HEK293T (cell line): ENCODE measurements at regions not wholly inside any gene's neighbourhood (a gene's known extent, or its start where the extent isn't known, plus 50 kb on each side); places are given as distances from the start of the nearest gene placed in this dataset.

ENCODE experiments used
- CTCF ChIA-PET: fragments of 350-600 bp; formaldehyde crosslinking; extraction: SDS; loops from one replicate; lab custom pipeline; 2021; ENCODE audit warnings: antibody characterized with exemption, inconsistent platforms; lab: Yijun Ruan, JAX
- POLR2A ChIA-PET: fragments of 350-600 bp; formaldehyde crosslinking; extraction: SDS; loops from one replicate; lab custom pipeline; 2020; ENCODE audit warnings: antibody characterized with exemption, inconsistent platforms; lab: Yijun Ruan, JAX
- DNase-seq: peaks from one replicate; pipeline ENCODE4 v3.0.0; 2012; ENCODE audit warnings: mixed read lengths; ENCODE audit errors: extremely low spot score
- ARNT ChIP-seq: fragments of 450-650 bp; IDR thresholded peaks from 2 replicates; pipeline ENCODE4 v1.6.1; 2017; ENCODE audit warnings: mild to moderate bottlenecking
- BHLHE40 ChIP-seq: fragments of 450-650 bp; IDR thresholded peaks from 2 replicates; pipeline ENCODE4 v1.6.1; 2016; ENCODE audit warnings: mild to moderate bottlenecking, moderate library complexity, borderline replicate concordance
- CTBP1 ChIP-seq: fragments of 450-650 bp; IDR thresholded peaks from 2 replicates; pipeline ENCODE4 v1.6.1; 2016; ENCODE audit warnings: borderline replicate concordance
- ELF4 ChIP-seq: fragments of 450-650 bp; IDR thresholded peaks from 2 replicates; pipeline ENCODE4 v1.6.1; 2017; ENCODE audit warnings: antibody characterized with exemption
- FOXA1 ChIP-seq: fragments of 450-650 bp; IDR thresholded peaks from 2 replicates; pipeline ENCODE4 v1.6.1; 2016; ENCODE audit warnings: mild to moderate bottlenecking
- FOXK2 ChIP-seq: fragments of 450-650 bp; IDR thresholded peaks from 2 replicates; pipeline ENCODE4 v1.6.1; 2016; ENCODE audit warnings: mild to moderate bottlenecking
- FOXM1 ChIP-seq: fragments of 450-650 bp; IDR thresholded peaks from 2 replicates; pipeline ENCODE4 v1.6.1; 2017; ENCODE audit warnings: mild to moderate bottlenecking, borderline replicate concordance
- HDGF ChIP-seq: fragments of 450-650 bp; IDR thresholded peaks from 2 replicates; pipeline ENCODE4 v1.6.1; 2017; ENCODE audit warnings: antibody characterized with exemption, borderline replicate concordance
- L3MBTL2 ChIP-seq: fragments of 450-650 bp; conservative IDR thresholded peaks from 2 replicates; pipeline ENCODE4 v1.6.1; 2016; ENCODE audit warnings: mild to moderate bottlenecking
- LEF1 ChIP-seq: fragments of 450-650 bp; IDR thresholded peaks from 2 replicates; pipeline ENCODE4 v1.6.1; 2017; ENCODE audit warnings: mild to moderate bottlenecking, borderline replicate concordance
- NFRKB ChIP-seq: fragments of 450-650 bp; IDR thresholded peaks from 2 replicates; pipeline ENCODE4 v1.6.1; 2016; ENCODE audit warnings: mild to moderate bottlenecking, moderate library complexity
- PKNOX1 ChIP-seq: fragments of 450-650 bp; IDR thresholded peaks from 2 replicates; pipeline ENCODE4 v1.6.1; 2016
- SP1 ChIP-seq: fragments of 450-650 bp; IDR thresholded peaks from 2 replicates; pipeline ENCODE4 v1.6.1; 2017
- SUZ12 ChIP-seq: fragments of 450-650 bp; IDR thresholded peaks from 2 replicates; pipeline ENCODE4 v1.6.1; 2016; ENCODE audit warnings: mild to moderate bottlenecking
- TARDBP ChIP-seq: fragments of 450-650 bp; IDR thresholded peaks from 2 replicates; pipeline ENCODE4 v1.6.1; 2016
- ZNF384 ChIP-seq: fragments of 450-650 bp; IDR thresholded peaks from 2 replicates; pipeline ENCODE4 v1.6.1; 2016

GRCh38 chr3:43160664-43161063 lies 54.8 kb upstream of the POMGNT2 start:
- ChIA-PET CTCF (no interaction called here), POLR2A (no interaction called here)
- TF ChIP-seq L3MBTL2 (no peak), FOXM1 (no peak), ELF4 (no peak), FOXA1 (no peak), TARDBP (no peak), ARNT (no peak), SP1 (no peak), ZNF384 (no peak), FOXK2 (no peak), BHLHE40 (no peak), HDGF (no peak), CTBP1 (no peak), NFRKB (no peak), PKNOX1 (no peak), LEF1 (no peak), SUZ12 (no peak)
- DNase-seq = no peak

GRCh38 chr3:43159876-43160255 lies 54.0 kb upstream of the POMGNT2 start:
- TF ChIP-seq ELF4 = no peak
- TF ChIP-seq LEF1 = no peak
- TF ChIP-seq SUZ12 = no peak
- TF ChIP-seq ARNT = no peak
- no peak for TF ChIP-seq FOXM1
- no peak for TF ChIP-seq HDGF
- no peak for TF ChIP-seq ZNF384
- TF ChIP-seq SP1 = no peak
- TF ChIP-seq FOXK2 = no peak
- no peak for TF ChIP-seq NFRKB
- ChIA-PET POLR2A (no interaction called here), CTCF (no interaction called here)
- no peak for DNase-seq

GRCh38 chr3:43159131-43159875 lies 53.4 kb upstream of the POMGNT2 start:
- CTCF ChIA-PET = no interaction called here
- TF ChIP-seq FOXM1 (no peak), FOXK2 (no peak), CTBP1 (no peak), ELF4 (no peak), SP1 (no peak), HDGF (no peak), ARNT (no peak), FOXA1 (no peak), NFRKB (no peak)
- POLR2A ChIA-PET = no interaction called here
- DNase-seq = no peak

GRCh38 chr3:43156812-43157455 lies 51.1 kb upstream of the POMGNT2 start:
- DNase-seq = no peak
- POLR2A ChIA-PET = no interaction called here
- TF ChIP-seq TARDBP (no peak), ARNT (no peak), HDGF (no peak), LEF1 (no peak), NFRKB (no peak), ZNF384 (no peak), FOXA1 (no peak), ELF4 (no peak), CTBP1 (no peak), L3MBTL2 (no peak), FOXM1 (no peak), FOXK2 (no peak), SP1 (no peak), PKNOX1 (no peak), SUZ12 (no peak), BHLHE40 (no peak)
- CTCF ChIA-PET = interaction anchor here (2.5 kb wide), 1 partner anchor 195 kb away, joined by 18 read pairs; no protein-coding TSS in a partner anchor

GRCh38 chr3:43155464-43156121 lies 49.7 kb upstream of the POMGNT2 start:
- peak; percentile 77 for DNase-seq
- ChIA-PET CTCF (interaction anchor here (0.6 to 2.5 kb wide), 2 partner anchors 20 to 194 kb away, joined by 3 to 18 read pairs; no protein-coding TSS in a partner anchor), POLR2A (no interaction called here)
- no peak for TF ChIP-seq HDGF
